C4-2B (cell line): ENCODE measurements at regions not wholly inside any gene's neighbourhood (a gene's known extent, or its start where the extent isn't known, plus 50 kb on each side); places are given as distances from the start of the nearest gene placed in this dataset.

ENCODE experiments used
- CTCF ChIP-seq: fragments of 450-650 bp; conservative IDR thresholded peaks from 2 replicates; pipeline ENCODE4 v1.5.1; 2017; ENCODE audit warnings: mild to moderate bottlenecking
- ZFX ChIP-seq: fragments of 450-650 bp; IDR thresholded peaks from 2 replicates; pipeline ENCODE4 v1.6.1; 2017

GRCh38 chr6:133185731-133186130 lies 55.4 kb upstream of the EYA4 start:
- TF ChIP-seq CTCF (no peak), ZFX (no peak)
